A673 (cell line): ENCODE measurements at regions not wholly inside any gene's neighbourhood (a gene's known extent, or its start where the extent isn't known, plus 50 kb on each side); places are given as distances from the start of the nearest gene placed in this dataset.

Experiments used
- BruUV-seq: library from RNA; stranded (reverse); fragments of 400-500 nt; replicated peaks from 2 replicates; lab custom pipeline; 2021; lab: Mats Ljungman, UMichigan
- CTCF ChIA-PET: fragments of 300-600 bp; sonication (Branson Sonifier 250); formaldehyde crosslinking; loops from one replicate; lab custom pipeline; 2022; ENCODE audit warnings: antibody characterized with exemption; lab: Charles Lee
- POLR2A ChIA-PET: fragments of 300-600 bp; sonication (Branson Sonifier 250); formaldehyde crosslinking; loops from one replicate; lab custom pipeline; 2022; ENCODE audit warnings: antibody characterized with exemption; ENCODE audit not compliant: low non-redundant PET; lab: Charles Lee
- DNase-seq: peaks from one replicate; pipeline ENCODE4 v3.0.0-alpha.2; 2015; ENCODE audit warnings: low spot score
- H3K27ac ChIP-seq: fragments of 200-600 bp; sonication (generic); 2 replicates; pipeline ENCODE4 v1.5.1; 2016; ENCODE audit warnings: mixed run types, low read depth, mild to moderate bottlenecking, mixed read lengths, antibody characterized with exemption, low read length; ENCODE audit not compliant: poor library complexity, severe bottlenecking
- H3K27me3 ChIP-seq: fragments of 200-600 bp; sonication (generic); replicated peaks from 2 replicates; pipeline ENCODE4 v1.6.1; 2017; ENCODE audit warnings: mixed run types, low read depth, mild to moderate bottlenecking, mixed read lengths, antibody characterized with exemption, low read length; ENCODE audit not compliant: insufficient read depth, poor library complexity
- H3K36me3 ChIP-seq: fragments of 200-600 bp; sonication (generic); 2 replicates; pipeline ENCODE4 v1.6.1; 2016; ENCODE audit warnings: mixed run types, mild to moderate bottlenecking, mixed read lengths, antibody characterized with exemption, low read length; ENCODE audit not compliant: insufficient read depth, poor library complexity, severe bottlenecking
- H3K4me1 ChIP-seq: fragments of 200-600 bp; sonication (generic); 2 replicates; pipeline ENCODE4 v1.6.1; 2017; ENCODE audit warnings: mixed run types, mild to moderate bottlenecking, mixed read lengths, antibody characterized with exemption, low read length; ENCODE audit not compliant: insufficient read depth, poor library complexity, severe bottlenecking
- H3K4me3 ChIP-seq: fragments of 200-600 bp; sonication (generic); 2 replicates; pipeline ENCODE4 v1.5.1; 2016; ENCODE audit warnings: low read depth, mixed run types, mild to moderate bottlenecking, mixed read lengths, low read length; ENCODE audit not compliant: poor library complexity, severe bottlenecking
- H3K9me3 ChIP-seq: fragments of 200-600 bp; sonication (generic); 2 replicates; pipeline ENCODE4 v1.6.1; 2016; ENCODE audit warnings: mixed run types, low read depth, mild to moderate bottlenecking, mixed read lengths, antibody characterized with exemption, low read length; ENCODE audit not compliant: poor library complexity, severe bottlenecking
- EZH2 ChIP-seq: fragments of 200-600 bp; sonication (generic); IDR thresholded peaks from 2 replicates; pipeline ENCODE4 v1.6.1; 2017; ENCODE audit warnings: borderline replicate concordance, low read depth, mild to moderate bottlenecking, mixed read lengths, antibody characterized with exemption, low read length; ENCODE audit not compliant: poor library complexity, severe bottlenecking
- intact Hi-C: fragments of 100-400 bp; cut with micrococcal nuclease; formaldehyde crosslinking; loops from one replicate; pipeline ENCODE4 v1.10.0; 2022; ENCODE audit not compliant: unreplicated experiment
- TF ChIP-seq, protein P1 (sequence below): fragments of 300-800, 200-600 bp; sonication (generic); conservative IDR thresholded peaks from 2 replicates; pipeline ENCODE4 v1.5.1; 2017; ENCODE audit warnings: low read depth, mild to moderate bottlenecking, antibody characterized with exemption, low read length, moderate library complexity, mixed read lengths

DNA sequence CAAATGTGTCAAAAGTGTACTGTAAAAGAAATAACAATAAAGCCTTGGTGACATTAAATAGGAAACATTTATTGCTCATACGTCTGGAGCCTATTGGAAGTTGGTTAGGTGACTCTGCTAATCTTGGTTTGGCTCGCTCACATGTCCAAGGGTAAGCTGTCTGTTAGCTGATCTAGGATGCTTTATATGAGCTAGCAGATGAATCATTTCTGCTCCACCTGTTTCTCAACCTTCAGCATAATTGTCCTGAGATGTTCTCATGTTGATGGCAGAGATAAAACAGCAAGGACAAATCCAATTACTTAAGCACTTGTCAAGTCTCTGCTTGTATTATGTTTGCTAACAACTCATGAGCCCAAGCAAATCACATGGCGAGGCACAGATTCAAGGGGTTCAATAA is 56.0 kb upstream of the CD53 start:
- H3K27me3 ChIP-seq, result peaks cover 28% of the 10 kb centered on the region
- no peak overlapping the region for H3K27ac ChIP-seq
- H3K36me3 ChIP-seq, result no peaks in the 10 kb centered on the region
- intact Hi-C loops, result no loop called here
- no peak overlapping the region for H3K4me3 ChIP-seq
- H3K4me1 ChIP-seq, result no peaks in the 10 kb centered on the region
- no peak for DNase-seq
- H3K9me3 ChIP-seq, result no peaks in the 10 kb centered on the region
- CTCF ChIA-PET, result no interaction called here
- BruUV-seq, result no TSS peak
- TF ChIP-seq, protein P1, sequence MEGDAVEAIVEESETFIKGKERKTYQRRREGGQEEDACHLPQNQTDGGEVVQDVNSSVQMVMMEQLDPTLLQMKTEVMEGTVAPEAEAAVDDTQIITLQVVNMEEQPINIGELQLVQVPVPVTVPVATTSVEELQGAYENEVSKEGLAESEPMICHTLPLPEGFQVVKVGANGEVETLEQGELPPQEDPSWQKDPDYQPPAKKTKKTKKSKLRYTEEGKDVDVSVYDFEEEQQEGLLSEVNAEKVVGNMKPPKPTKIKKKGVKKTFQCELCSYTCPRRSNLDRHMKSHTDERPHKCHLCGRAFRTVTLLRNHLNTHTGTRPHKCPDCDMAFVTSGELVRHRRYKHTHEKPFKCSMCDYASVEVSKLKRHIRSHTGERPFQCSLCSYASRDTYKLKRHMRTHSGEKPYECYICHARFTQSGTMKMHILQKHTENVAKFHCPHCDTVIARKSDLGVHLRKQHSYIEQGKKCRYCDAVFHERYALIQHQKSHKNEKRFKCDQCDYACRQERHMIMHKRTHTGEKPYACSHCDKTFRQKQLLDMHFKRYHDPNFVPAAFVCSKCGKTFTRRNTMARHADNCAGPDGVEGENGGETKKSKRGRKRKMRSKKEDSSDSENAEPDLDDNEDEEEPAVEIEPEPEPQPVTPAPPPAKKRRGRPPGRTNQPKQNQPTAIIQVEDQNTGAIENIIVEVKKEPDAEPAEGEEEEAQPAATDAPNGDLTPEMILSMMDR, result no peak
- no peak for TF ChIP-seq EZH2
- POLR2A ChIA-PET, result no interaction called here

DNA sequence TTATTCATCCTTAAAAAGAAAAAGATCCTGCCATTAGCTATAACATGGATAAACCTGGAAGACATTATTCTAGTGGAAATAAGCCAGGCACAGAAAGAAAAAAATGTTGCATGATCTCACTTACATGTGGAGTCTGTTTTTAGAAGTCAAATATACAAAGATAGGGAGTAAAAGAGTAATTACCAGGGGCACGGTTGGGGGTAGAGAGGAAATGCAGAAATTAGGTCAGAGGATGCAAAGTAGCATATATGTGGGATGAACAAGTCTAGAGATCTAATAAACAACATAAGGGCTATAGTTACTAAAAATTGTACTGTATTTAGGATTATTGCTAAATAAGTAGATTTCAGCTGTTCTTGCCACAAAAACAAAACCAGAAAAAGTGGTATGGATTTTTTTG is 61.4 kb upstream of the CD53 start:
- H3K27me3 ChIP-seq, result peaks cover 37% of the 10 kb centered on the region
- no peak overlapping the region for H3K27ac ChIP-seq
- TF ChIP-seq, protein P1, result no peak
- H3K36me3 ChIP-seq, result no peaks in the 10 kb centered on the region
- BruUV-seq, result no TSS peak
- CTCF ChIA-PET, result no interaction called here
- intact Hi-C loops, result no loop called here
- H3K4me1 ChIP-seq, result no peaks in the 10 kb centered on the region
- no peak for DNase-seq
- no peak overlapping the region for H3K4me3 ChIP-seq
- POLR2A ChIA-PET, result no interaction called here
- H3K9me3 ChIP-seq, result no peaks in the 10 kb centered on the region

DNA sequence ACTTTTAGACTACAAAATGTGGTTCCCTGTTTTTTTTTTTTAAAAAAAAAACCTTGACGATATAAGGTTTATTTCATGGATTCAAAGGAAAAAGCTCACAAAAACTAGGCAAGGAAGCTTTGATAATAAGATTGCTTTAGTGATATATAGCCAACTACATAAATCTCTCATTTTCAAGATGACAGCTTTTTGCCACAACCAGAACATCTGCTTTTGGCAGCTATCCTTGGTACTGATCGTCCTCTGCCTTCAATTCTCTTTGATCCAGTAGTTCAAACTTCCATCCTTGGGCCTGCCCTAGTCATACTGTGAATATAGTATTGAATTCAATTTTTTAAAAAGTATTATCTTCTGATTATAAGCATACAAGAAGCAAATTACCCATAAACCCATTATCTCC is 72.9 kb upstream of the CD53 start:
- no peak for DNase-seq
- no TSS peak for BruUV-seq
- intact Hi-C loops, result no loop called here
- POLR2A ChIA-PET, result interaction anchor here (0.7 kb wide), 1 partner anchor 183 kb away, joined by 4 read pairs; no protein-coding TSS in a partner anchor
- Histone ChIP-seq H3K4me3 (no peak overlapping the region), H3K36me3 (no peaks in the 10 kb centered on the region), H3K27me3 (peaks cover 64% of the 10 kb centered on the region), H3K4me1 (no peaks in the 10 kb centered on the region), H3K9me3 (no peaks in the 10 kb centered on the region), H3K27ac (no peak overlapping the region)
- TF ChIP-seq EZH2, result no peak
- TF ChIP-seq, protein P1, result no peak
- CTCF ChIA-PET, result no interaction called here
